ENCODE measurements at regions not wholly inside any gene's neighbourhood (a gene's known extent, or its start where the extent isn't known, plus 50 kb on each side); places are given as distances from the start of the nearest gene placed in this dataset.

- Histone ChIP-seq H3K9me3 (no peaks in the 10 kb centered on the region), H3K4me1 (peaks cover 11% of the 10 kb centered on the region), H3K36me3 (ENCODE audit: control insufficient read depth, insufficient read depth, low read length) (no peaks in the 10 kb centered on the region), H3K4me3 (ENCODE audit: low read depth, low read length) (no peak overlapping the region), H3K27me3 (replicated peaks; ENCODE audit: control insufficient read depth, insufficient read depth, low read length) (no peaks in the 10 kb centered on the region)
- no peak for TF ChIP-seq CTCF (IDR thresholded peaks at IDR 0.05; ENCODE audit: insufficient read depth in 1 of 2, low read depth in 1 of 2, low read length in 1 of 2, severe bottlenecking in 1 of 2, unreplicated experiment in 1 of 2)
- BruUV-seq (replicated peaks) = no TSS peak
- H3K27ac Mint-ChIP-seq (ENCODE audit: unreplicated experiment) = no peak overlapping the region
- H3K27me3 Mint-ChIP-seq (ENCODE audit: insufficient read depth, unreplicated experiment) = no peaks in the 10 kb centered on the region
- no peak for DNase-seq
- H3K9me3 Mint-ChIP-seq (ENCODE audit: unreplicated experiment) = no peaks in the 10 kb centered on the region
- intact Hi-C loops (cut with micrococcal nuclease; ENCODE audit: unreplicated experiment) = no loop called here
- no peak overlapping the region for H3K4me3 Mint-ChIP-seq (ENCODE audit: unreplicated experiment)
- no peaks in the 10 kb centered on the region for H3K36me3 Mint-ChIP-seq (ENCODE audit: insufficient read depth, unreplicated experiment)
- ChIA-PET POLR2A (no interaction called here), CTCF (interaction anchor here (1.0 kb wide), 1 partner anchor 219 kb away, joined by 3 read pairs; no protein-coding TSS in a partner anchor)
- H3K4me1 Mint-ChIP-seq (ENCODE audit: low read depth, unreplicated experiment) = peaks cover 26% of the 10 kb centered on the region
These were observed 69.7 kb upstream of the SLC38A2 start for GRCh38 chr12:46442239-46442638.

GRCh38 chr12:46439793-46440511 is 67.4 kb upstream of the SLC38A2 start:
- Histone ChIP-seq H3K4me3 (ENCODE audit: low read depth, low read length) (no peak overlapping the region), H3K9me3 (no peaks in the 10 kb centered on the region), H3K36me3 (ENCODE audit: control insufficient read depth, insufficient read depth, low read length) (no peaks in the 10 kb centered on the region), H3K27me3 (replicated peaks; ENCODE audit: control insufficient read depth, insufficient read depth, low read length) (no peaks in the 10 kb centered on the region), H3K4me1 (peaks cover 11% of the 10 kb centered on the region)
- DNase-seq = no peak
- intact Hi-C loops (cut with micrococcal nuclease; ENCODE audit: unreplicated experiment) = no loop called here
- no peaks in the 10 kb centered on the region for H3K36me3 Mint-ChIP-seq (ENCODE audit: insufficient read depth, unreplicated experiment)
- POLR2A ChIA-PET = no interaction called here
- no peaks in the 10 kb centered on the region for H3K9me3 Mint-ChIP-seq (ENCODE audit: unreplicated experiment)
- H3K27ac Mint-ChIP-seq (ENCODE audit: unreplicated experiment) = no peak overlapping the region
- BruUV-seq (replicated peaks) = no TSS peak
- no peaks in the 10 kb centered on the region for H3K27me3 Mint-ChIP-seq (ENCODE audit: insufficient read depth, unreplicated experiment)
- no peak overlapping the region for H3K4me3 Mint-ChIP-seq (ENCODE audit: unreplicated experiment)
- CTCF ChIA-PET = no interaction called here
- peaks cover 19% of the 10 kb centered on the region for H3K4me1 Mint-ChIP-seq (ENCODE audit: low read depth, unreplicated experiment)
- TF ChIP-seq CTCF (IDR thresholded peaks at IDR 0.05; ENCODE audit: insufficient read depth in 1 of 2, low read depth in 1 of 2, low read length in 1 of 2, severe bottlenecking in 1 of 2, unreplicated experiment in 1 of 2) = no peak

GRCh38 chr12:46438719-46439319 is 66.2 kb upstream of the SLC38A2 start:
- CTCF ChIA-PET = no interaction called here
- POLR2A ChIA-PET = no interaction called here
- Histone ChIP-seq H3K4me3 (ENCODE audit: low read depth, low read length) (no peak overlapping the region), H3K27me3 (replicated peaks; ENCODE audit: control insufficient read depth, insufficient read depth, low read length) (no peaks in the 10 kb centered on the region), H3K4me1 (peaks cover 1% of the 10 kb centered on the region), H3K36me3 (ENCODE audit: control insufficient read depth, insufficient read depth, low read length) (no peaks in the 10 kb centered on the region), H3K9me3 (no peaks in the 10 kb centered on the region)
- intact Hi-C loops (cut with micrococcal nuclease; ENCODE audit: unreplicated experiment) = no loop called here
- H3K36me3 Mint-ChIP-seq (ENCODE audit: insufficient read depth, unreplicated experiment) = no peaks in the 10 kb centered on the region
- no peak overlapping the region for H3K27ac Mint-ChIP-seq (ENCODE audit: unreplicated experiment)
- H3K4me1 Mint-ChIP-seq (ENCODE audit: low read depth, unreplicated experiment) = peaks cover 7% of the 10 kb centered on the region
- no peaks in the 10 kb centered on the region for H3K27me3 Mint-ChIP-seq (ENCODE audit: insufficient read depth, unreplicated experiment)
- BruUV-seq (replicated peaks) = no TSS peak
- no peaks in the 10 kb centered on the region for H3K9me3 Mint-ChIP-seq (ENCODE audit: unreplicated experiment)
- no peak for TF ChIP-seq CTCF (IDR thresholded peaks at IDR 0.05; ENCODE audit: insufficient read depth in 1 of 2, low read depth in 1 of 2, low read length in 1 of 2, severe bottlenecking in 1 of 2, unreplicated experiment in 1 of 2)
- H3K4me3 Mint-ChIP-seq (ENCODE audit: unreplicated experiment) = no peak overlapping the region
- DNase-seq = no peak
